PC-3 (cell line): ENCODE measurements at regions not wholly inside any gene's neighbourhood (a gene's known extent, or its start where the extent isn't known, plus 50 kb on each side); places are given as distances from the start of the nearest gene placed in this dataset.

Experiments
- ATAC-seq: fragments of 200-7000 bp; cut with Tn5 transposase; 2 replicates; pipeline ENCODE4 v1.9.1; 2020; ENCODE audit warnings: mild to moderate bottlenecking, moderate library complexity
- BruUV-seq: library from RNA; stranded (reverse); fragments of 400-500 nt; replicated peaks from 2 replicates; lab custom pipeline; 2021; lab: Mats Ljungman, UMichigan
- CTCF ChIA-PET: fragments of 300-600 bp; sonication (Branson Sonifier 250); formaldehyde crosslinking; loops from one replicate; lab custom pipeline; 2022; ENCODE audit warnings: antibody characterized with exemption; lab: Charles Lee
- POLR2A ChIA-PET: fragments of 300-600 bp; sonication (Branson Sonifier 250); formaldehyde crosslinking; loops from one replicate; lab custom pipeline; 2022; ENCODE audit warnings: antibody characterized with exemption; ENCODE audit not compliant: unreplicated experiment; lab: Charles Lee
- DNase-seq: peaks from one replicate; pipeline ENCODE4 v3.0.0-alpha.2; 2015
- H2AFZ ChIP-seq: fragments of 300-600 bp; sonication (generic); 2 replicates; pipeline ENCODE4 v1.6.0; 2016; ENCODE audit warnings: antibody characterized with exemption, low read length
- H3F3A ChIP-seq: fragments of 300-600 bp; sonication (generic); one replicate; pipeline ENCODE4 v1.6.0; 2017; ENCODE audit warnings: antibody characterized with exemption, low read length, control low read depth, mild to moderate bottlenecking; ENCODE audit not compliant: unreplicated experiment
- H3K27ac ChIP-seq: fragments of 300-600 bp; sonication (generic); 2 replicates; pipeline ENCODE4 v1.5.1; 2016; ENCODE audit warnings: mild to moderate bottlenecking, low read length
- H3K27me3 ChIP-seq: fragments of 300-600 bp; sonication (generic); 2 replicates; pipeline ENCODE4 v1.6.1; 2016; ENCODE audit warnings: low read length, mixed read lengths
- H3K36me3 ChIP-seq: fragments of 300-600 bp; sonication (generic); 2 replicates; pipeline ENCODE4 v1.6.1; 2016; ENCODE audit warnings: low read depth, mixed run types, low read length, mixed read lengths
- H3K4me1 ChIP-seq: fragments of 300-600 bp; sonication (generic); 2 replicates; pipeline ENCODE4 v1.5.1; 2016; ENCODE audit warnings: low read length; ENCODE audit not compliant: insufficient read depth
- H3K4me2 ChIP-seq: fragments of 300-600 bp; sonication (generic); 2 replicates; pipeline ENCODE4 v1.6.0; 2016; ENCODE audit warnings: low read length
- H3K4me3 ChIP-seq: fragments of 300-600 bp; sonication (generic); 2 replicates; pipeline ENCODE4 v1.5.1; 2016; ENCODE audit warnings: mild to moderate bottlenecking, low read length, mixed read lengths
- H3K79me2 ChIP-seq: fragments of 300-600 bp; sonication (generic); 2 replicates; pipeline ENCODE4 v1.6.1; 2017; ENCODE audit warnings: low read length, mixed read lengths
- H3K9ac ChIP-seq: fragments of 300-600 bp; sonication (generic); 2 replicates; pipeline ENCODE4 v1.6.0; 2016; ENCODE audit warnings: mild to moderate bottlenecking, low read length
- H3K9me2 ChIP-seq: fragments of 300-600 bp; sonication (generic); replicated peaks from 2 replicates; pipeline ENCODE4 v1.6.1; 2016; ENCODE audit warnings: mixed run types, low read length, mixed read lengths
- H3K9me3 ChIP-seq: fragments of 300-600 bp; sonication (generic); 2 replicates; pipeline ENCODE4 v1.6.1; 2016; ENCODE audit warnings: low read length, mixed read lengths
- H4K20me1 ChIP-seq: fragments of 300-600 bp; sonication (generic); 2 replicates; pipeline ENCODE4 v1.6.1; 2016; ENCODE audit warnings: low read length, mixed read lengths
- CTCF ChIP-seq: fragments of 300-600 bp; sonication (generic); conservative IDR thresholded peaks from 2 replicates; pipeline ENCODE4 v1.5.1; 2017; ENCODE audit warnings: antibody characterized with exemption, low read depth, mild to moderate bottlenecking, low read length
- EZH2 ChIP-seq: fragments of 300-600 bp; sonication (generic); IDR thresholded peaks from one replicate; pipeline ENCODE4 v1.6.1; 2017; ENCODE audit warnings: antibody characterized with exemption, mild to moderate bottlenecking, low read length; ENCODE audit not compliant: unreplicated experiment
- EZH2phosphoT487 ChIP-seq: fragments of 300-600 bp; sonication (generic); IDR thresholded peaks from 2 replicates; pipeline ENCODE4 v1.6.1; 2018; ENCODE audit warnings: mild to moderate bottlenecking, antibody characterized with exemption, low read length, borderline replicate concordance
- intact Hi-C: fragments of 100-400 bp; cut with micrococcal nuclease; formaldehyde crosslinking; loops from 2 replicates; pipeline ENCODE4 v1.9.0; 2023

- DNase-seq (no peak), ATAC-seq (no peak)
- H3F3A ChIP-seq = no peaks in the 10 kb centered on the region
- H3K4me1 ChIP-seq = peaks cover 15% of the 10 kb centered on the region
- no peaks in the 10 kb centered on the region for H3K9me2 ChIP-seq
- H3K4me3 ChIP-seq = no peak overlapping the region
- CTCF ChIA-PET = no interaction called here
- TF ChIP-seq CTCF = no peak
- no peak for TF ChIP-seq EZH2
- TF ChIP-seq EZH2phosphoT487 = no peak
- POLR2A ChIA-PET = interaction anchor here (0.6 kb wide), 1 partner anchor 1050 kb away, joined by 7 read pairs; no protein-coding TSS in a partner anchor
- no TSS peak for BruUV-seq
- H3K27me3 ChIP-seq = no peaks in the 10 kb centered on the region
- no peaks in the 10 kb centered on the region for H3K36me3 ChIP-seq
- H3K27ac ChIP-seq = no peak overlapping the region
- no peaks in the 10 kb centered on the region for H3K79me2 ChIP-seq
- no peaks in the 10 kb centered on the region for H4K20me1 ChIP-seq
- intact Hi-C loops = no loop called here
- no peaks in the 10 kb centered on the region for H3K9me3 ChIP-seq
- H3K4me2 ChIP-seq = no peak overlapping the region
- H2AFZ ChIP-seq = no peak overlapping the region
- H3K9ac ChIP-seq = no peak overlapping the region
Measured at GRCh38 chr13:26456650-26457049, 100.8 kb upstream of the WASF3 start.

DNA sequence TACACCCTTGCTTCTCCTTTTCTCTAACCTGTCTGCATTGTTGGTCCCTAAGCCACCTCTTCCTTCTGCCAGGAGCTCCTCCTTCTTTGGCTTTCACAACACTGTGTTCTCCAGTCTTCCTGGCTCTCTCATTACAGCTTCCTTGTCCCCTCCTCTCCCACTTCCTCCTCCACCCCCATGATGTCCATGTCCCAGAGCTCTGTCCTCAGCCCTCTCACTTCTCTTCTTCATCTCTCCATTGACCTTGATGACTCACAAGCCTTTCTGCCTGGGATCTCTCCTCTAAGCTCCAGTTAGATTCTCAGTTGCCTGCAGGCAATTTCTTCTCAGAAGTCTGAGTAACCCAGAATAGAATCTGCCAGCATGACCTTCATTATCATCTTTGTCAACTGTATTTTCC, 100.3 kb upstream of the WASF3 start:
- H3K79me2 ChIP-seq = no peaks in the 10 kb centered on the region
- no TSS peak for BruUV-seq
- no peaks in the 10 kb centered on the region for H3K9me2 ChIP-seq
- H3F3A ChIP-seq = no peaks in the 10 kb centered on the region
- no peaks in the 10 kb centered on the region for H3K9me3 ChIP-seq
- no peak overlapping the region for H3K4me3 ChIP-seq
- TF ChIP-seq CTCF (no peak), EZH2phosphoT487 (no peak), EZH2 (no peak)
- H4K20me1 ChIP-seq = no peaks in the 10 kb centered on the region
- intact Hi-C loops = no loop called here
- H3K9ac ChIP-seq = no peak overlapping the region
- H3K4me1 ChIP-seq = peaks cover 15% of the 10 kb centered on the region
- H2AFZ ChIP-seq = no peak overlapping the region
- H3K27ac ChIP-seq = no peak overlapping the region
- ChIA-PET POLR2A (interaction anchor here (0.6 kb wide), 1 partner anchor 1050 kb away, joined by 7 read pairs; no protein-coding TSS in a partner anchor), CTCF (interaction anchor here (0.6 kb wide), 1 partner anchor 15 kb away, joined by 3 read pairs; no protein-coding TSS in a partner anchor)
- no peaks in the 10 kb centered on the region for H3K27me3 ChIP-seq
- DNase-seq (peak; percentile 46), ATAC-seq (peak; percentile 10; the same call in 1 of the 2 replicates)
- no peaks in the 10 kb centered on the region for H3K36me3 ChIP-seq
- H3K4me2 ChIP-seq = no peak overlapping the region

GRCh38 chr13:26458196-26458749, 99.2 kb upstream of the WASF3 start:
- ChIA-PET CTCF (no interaction called here), POLR2A (no interaction called here)
- Histone ChIP-seq H3K9me2 (no peaks in the 10 kb centered on the region), H3K27me3 (no peaks in the 10 kb centered on the region), H3K9ac (no peak overlapping the region), H4K20me1 (no peaks in the 10 kb centered on the region), H3K79me2 (no peaks in the 10 kb centered on the region), H3K4me1 (peaks cover 15% of the 10 kb centered on the region), H3K9me3 (no peaks in the 10 kb centered on the region), H3K4me2 (no peak overlapping the region), H2AFZ (no peak overlapping the region), H3K4me3 (no peak overlapping the region), H3K27ac (no peak overlapping the region), H3F3A (no peaks in the 10 kb centered on the region), H3K36me3 (no peaks in the 10 kb centered on the region)
- intact Hi-C loops = no loop called here
- no TSS peak for BruUV-seq
- no peak for TF ChIP-seq EZH2
- TF ChIP-seq EZH2phosphoT487 = no peak
- TF ChIP-seq CTCF = no peak
- ATAC-seq (no peak), DNase-seq (no peak)
